Stimulated activated CD8-positive, alpha-beta memory T cell treated with anti-CD3 and anti-CD28 coated beads, Interleukin-4, amount 100 ng/mL, for 24 hours (primary cell): ENCODE measurements at regions not wholly inside any gene's neighbourhood (a gene's known extent, or its start where the extent isn't known, plus 50 kb on each side); places are given as distances from the start of the nearest gene placed in this dataset.

ENCODE experiments used
- DNase-seq: peaks from one replicate; pipeline ENCODE4 v3.0.0-alpha.2; 2020; ENCODE audit warnings: low read depth

- no peak for DNase-seq
Measured at GRCh38 chr3:28738425-28738824, 389.8 kb upstream of the AZI2 start.

GRCh38 chr3:28739647-28740046 lies 391.0 kb upstream of the AZI2 start:
- no peak for DNase-seq

DNA sequence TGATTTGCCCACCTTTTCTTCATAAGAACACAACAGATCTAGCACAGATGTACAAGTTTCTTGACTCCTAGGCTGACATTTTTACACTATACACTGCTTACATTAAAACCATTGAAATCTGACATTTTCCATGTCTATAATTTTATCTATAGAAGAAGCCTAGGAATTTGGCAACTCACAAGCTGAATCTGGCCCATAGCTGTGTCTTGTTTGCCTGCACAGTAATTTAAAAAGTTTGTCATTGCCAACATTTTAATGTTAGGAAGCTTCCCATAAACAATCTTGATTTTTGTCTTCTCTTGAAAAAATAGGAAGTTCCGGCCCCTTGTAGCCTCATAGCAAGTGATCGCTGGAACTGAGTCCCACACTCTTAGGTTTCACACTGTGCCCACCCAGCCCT lies 394.6 kb upstream of the AZI2 start:
- no peak for DNase-seq

DNA sequence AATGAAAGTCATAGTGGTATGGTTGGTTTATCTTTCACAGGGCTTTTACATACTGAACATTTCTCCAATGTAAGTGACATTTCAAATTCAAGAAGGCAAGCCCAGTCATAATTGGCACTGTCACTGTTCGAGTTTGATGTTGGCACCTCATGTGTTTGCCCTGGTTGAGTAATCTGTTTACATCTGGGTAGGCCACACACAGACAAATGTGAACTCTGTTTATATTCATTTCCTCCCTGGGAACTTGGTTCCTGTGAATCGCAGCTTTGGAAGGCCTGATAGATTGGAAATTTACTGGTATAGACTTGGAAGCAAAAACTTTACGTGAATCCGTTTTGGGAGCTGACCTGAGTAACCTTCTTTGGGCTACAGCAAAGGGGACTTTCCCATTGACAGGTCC lies 395.2 kb upstream of the AZI2 start:
- no peak for DNase-seq

DNA sequence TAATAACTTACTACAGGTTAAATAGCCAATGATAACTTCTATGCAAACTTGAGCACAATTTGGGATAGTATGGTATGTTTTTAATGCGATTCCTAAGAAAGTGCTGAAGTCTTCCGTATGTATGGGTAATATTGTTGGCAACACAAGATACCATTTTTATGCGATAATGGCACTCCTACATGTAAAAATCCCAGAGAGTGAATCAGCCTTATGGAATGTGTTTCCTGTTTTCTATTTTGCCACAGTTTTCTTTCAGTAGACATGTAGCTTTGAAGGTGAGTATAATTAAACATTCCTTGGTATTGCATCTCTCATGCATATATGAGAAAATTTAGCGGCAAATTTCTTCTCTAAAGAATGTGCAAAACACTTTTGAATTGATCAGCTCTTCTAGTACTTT lies 396.8 kb upstream of the AZI2 start:
- DNase-seq: no peak

GRCh38 chr3:28745916-28746617 lies 397.4 kb upstream of the AZI2 start:
- DNase-seq: no peak

- no peak for DNase-seq
Measured at GRCh38 chr3:28746990-28747389, 398.4 kb upstream of the AZI2 start.

DNA sequence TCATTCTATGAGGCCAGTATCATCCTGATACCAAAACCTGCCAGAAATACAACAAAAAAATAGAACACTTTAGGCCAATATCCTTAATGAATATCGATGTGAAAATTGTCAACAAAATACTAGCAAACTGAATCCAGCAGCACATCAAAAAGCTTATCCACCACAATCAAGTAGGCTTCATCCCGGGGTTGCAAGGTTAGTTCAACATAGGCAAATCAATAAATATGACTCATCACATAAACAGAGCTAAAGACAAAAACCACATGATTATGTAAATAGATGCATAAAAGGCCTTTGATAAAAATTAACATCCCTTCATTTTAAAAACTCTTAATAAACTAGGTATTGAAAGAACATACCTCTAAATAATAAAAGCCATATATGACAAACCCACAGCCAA lies 403.2 kb upstream of the AZI2 start:
- DNase-seq: no peak

DNA sequence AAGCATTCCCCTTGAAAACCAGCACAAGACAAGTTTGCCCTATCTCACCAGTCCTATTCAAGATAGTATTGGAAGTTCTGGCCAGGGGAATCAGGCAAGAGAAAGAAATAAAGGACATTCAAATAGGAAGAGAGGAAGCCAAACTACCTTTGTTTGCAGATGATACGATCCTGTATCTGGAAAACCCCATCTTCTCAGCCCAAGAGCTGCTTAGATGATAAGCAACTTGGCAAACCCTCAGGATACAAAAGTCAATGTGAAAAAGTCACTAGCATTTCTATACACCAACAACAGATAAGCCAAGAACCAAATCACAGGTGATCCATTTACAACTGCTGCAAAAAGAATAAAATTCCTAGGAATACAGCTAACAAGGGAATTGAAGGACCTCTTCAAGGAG lies 403.7 kb upstream of the AZI2 start:
- DNase-seq: no peak

DNA sequence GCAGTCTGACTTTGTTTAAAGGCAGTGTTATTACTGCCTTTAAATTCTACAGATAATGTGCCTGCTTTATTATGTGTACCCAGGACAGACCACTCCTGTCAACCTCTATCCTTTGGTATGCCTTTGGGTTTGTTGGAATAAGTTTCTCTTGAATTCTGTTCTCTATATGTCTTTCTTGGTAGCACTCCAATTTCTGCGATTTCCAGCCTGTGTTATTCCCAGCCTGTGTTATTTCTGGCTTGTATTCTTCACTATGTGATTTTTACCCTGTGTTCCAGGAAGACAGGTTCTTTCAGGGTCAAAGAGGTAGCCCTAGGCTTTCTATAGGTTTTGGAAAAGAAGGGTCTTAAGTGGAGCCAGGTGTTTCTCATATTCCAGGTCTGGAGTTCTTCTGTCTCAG lies 407.4 kb upstream of the AZI2 start:
- no peak for DNase-seq

GRCh38 chr3:28758115-28758514 lies 409.5 kb upstream of the AZI2 start:
- DNase-seq: no peak

- no peak for DNase-seq
Measured at GRCh38 chr3:28761375-28761774, 412.8 kb upstream of the AZI2 start.

DNA sequence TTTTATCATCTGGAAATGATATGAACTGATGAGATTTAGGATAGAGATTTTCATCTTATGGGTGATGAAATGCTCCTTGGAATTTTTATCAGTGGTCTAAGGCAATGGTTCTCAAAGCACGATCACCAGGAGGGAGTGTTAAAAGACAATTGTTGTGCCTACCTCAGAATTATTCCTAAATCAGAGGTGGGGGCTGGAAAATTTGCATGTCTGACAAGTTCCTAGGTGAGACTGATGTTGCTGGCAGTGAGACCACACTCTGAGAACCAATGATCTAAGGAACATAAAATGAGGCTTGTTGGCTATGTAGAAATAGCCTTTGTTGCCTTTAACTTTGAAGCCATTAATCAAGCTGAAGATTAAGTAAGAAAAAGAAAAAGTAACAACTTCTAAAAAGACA lies 416.6 kb upstream of the AZI2 start:
- no peak for DNase-seq

GRCh38 chr3:28768439-28768838 lies 419.8 kb upstream of the AZI2 start:
- no peak for DNase-seq

GRCh38 chr3:28777806-28778475 lies 429.3 kb upstream of the AZI2 start:
- no peak for DNase-seq

GRCh38 chr3:28780480-28780879 lies 431.9 kb upstream of the AZI2 start:
- no peak for DNase-seq

DNA sequence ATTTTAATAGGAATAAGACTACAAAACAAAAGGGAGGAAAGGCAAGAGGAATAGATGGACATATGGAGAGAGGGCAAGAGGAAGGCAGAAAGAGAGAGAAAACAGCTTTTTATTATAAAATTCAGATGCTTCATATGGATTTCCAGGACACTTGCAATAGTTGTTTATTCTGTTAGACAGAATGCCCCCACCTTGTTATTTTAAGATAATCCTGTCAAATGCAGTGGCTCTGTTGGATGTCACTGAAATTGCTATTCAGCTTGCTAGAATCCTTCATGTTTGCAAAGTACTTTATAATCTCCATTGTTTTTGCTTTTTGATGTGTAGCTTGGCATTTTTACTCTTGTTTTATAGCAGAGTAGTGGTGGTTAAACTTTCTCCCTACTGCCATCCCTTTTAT lies 432.4 kb upstream of the AZI2 start:
- DNase-seq: no peak

GRCh38 chr3:28786446-28786845 lies 437.8 kb upstream of the AZI2 start:
- no peak for DNase-seq

DNA sequence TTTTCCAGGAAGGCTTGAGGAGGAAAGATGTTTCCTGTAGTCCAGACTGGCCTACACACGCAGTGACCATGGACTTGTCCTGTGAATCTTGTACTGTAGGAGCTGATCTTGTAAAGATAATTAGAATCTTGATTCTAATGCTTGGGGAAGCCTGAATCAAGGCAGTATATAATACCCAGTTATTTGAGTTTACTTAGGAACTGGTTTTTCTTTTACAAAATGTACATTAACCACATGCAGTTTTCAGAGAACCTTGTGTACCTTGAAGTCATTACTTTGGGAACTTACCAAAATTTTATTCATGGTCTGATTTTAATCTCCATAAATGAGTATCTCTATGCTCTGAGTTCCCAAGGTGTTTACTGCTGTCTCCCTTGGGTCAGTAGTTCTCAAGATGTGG lies 439.9 kb upstream of the AZI2 start:
- DNase-seq: no peak

GRCh38 chr3:28791713-28792255 lies 443.2 kb upstream of the AZI2 start:
- DNase-seq: no peak

- no peak for DNase-seq
Measured at GRCh38 chr3:28792604-28793003, 444.0 kb upstream of the AZI2 start.

- DNase-seq: no peak
Measured at GRCh38 chr3:28799084-28799483, 450.5 kb upstream of the AZI2 start.

DNA sequence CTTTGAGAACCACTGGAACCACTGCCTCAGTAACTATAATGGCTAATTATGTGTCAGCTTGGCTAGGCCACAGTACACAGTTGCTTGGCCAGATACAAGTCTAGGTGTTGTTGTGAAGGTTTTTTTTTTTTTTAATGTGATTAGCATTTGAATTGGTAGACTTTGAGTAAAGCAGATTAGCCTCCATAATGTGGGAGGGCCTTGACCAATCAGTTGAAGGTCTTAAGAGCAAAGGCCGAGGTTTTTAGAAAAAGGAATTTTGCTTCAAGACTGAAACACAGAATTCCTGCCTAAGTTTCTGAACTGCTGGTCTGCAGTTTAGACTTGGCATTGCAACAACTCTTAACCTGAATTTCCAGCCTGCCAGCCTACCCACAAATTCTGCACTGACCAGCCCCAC lies 451.6 kb upstream of the AZI2 start:
- DNase-seq: no peak

DNA sequence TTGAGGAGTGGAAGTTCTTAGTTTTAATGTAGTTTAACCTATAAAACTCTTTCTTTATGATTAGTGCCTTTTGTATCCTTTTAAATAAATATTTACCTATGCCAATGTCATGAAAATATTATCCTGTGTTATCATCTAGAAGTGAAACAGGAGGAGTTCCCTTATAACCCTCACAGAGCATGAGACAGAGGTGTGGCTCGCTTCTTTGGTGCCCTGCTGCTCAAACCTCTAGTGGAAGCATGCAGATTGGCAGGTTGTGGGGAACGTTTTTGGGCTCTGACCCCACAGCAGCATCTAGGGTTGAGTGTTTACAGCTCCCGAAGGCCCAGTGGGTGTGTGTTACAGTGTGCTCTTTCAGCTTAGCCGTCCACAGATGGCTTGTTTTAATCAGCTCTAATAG lies 459.4 kb upstream of the AZI2 start:
- DNase-seq: no peak
